ENCODE measurements at regions not wholly inside any gene's neighbourhood (a gene's known extent, or its start where the extent isn't known, plus 50 kb on each side); places are given as distances from the start of the nearest gene placed in this dataset.
"Not testable (repeated sequence)": the region's sequence is repeated elsewhere in the genome, so short reads cannot be mapped to it uniquely, and the experiment has no call there.

- in situ Hi-C loops (cut with HindIII; ENCODE audit: low sequenced_read_pairs): no loop called here
These were observed 1435.9 kb downstream of the OTOL1 start for GRCh38 chr3:162932503-162932902.

DNA sequence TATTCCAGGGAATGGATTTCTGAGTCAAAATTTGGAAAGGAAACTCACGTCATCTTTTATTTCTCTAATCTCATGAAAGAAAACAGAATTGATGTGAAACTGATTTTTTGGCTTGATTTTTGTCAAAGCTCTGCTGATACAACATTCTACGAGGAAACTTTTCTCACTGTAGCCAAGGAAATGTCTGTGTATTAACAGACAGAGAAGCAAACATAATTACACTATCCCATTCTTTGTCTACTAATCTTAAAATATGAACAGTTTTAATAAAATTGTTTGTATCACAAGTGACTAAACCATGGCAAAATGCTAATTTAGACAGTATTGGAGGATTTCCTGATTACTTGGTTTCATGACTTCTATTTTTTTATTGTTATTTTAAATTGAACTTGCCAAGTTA, 1437.0 kb downstream of the OTOL1 start:
- in situ Hi-C loops (cut with HindIII; ENCODE audit: low sequenced_read_pairs): no loop called here

GRCh38 chr3:162936706-162937105, 1440.1 kb downstream of the OTOL1 start:
- in situ Hi-C loops (cut with HindIII; ENCODE audit: low sequenced_read_pairs): no loop called here

DNA sequence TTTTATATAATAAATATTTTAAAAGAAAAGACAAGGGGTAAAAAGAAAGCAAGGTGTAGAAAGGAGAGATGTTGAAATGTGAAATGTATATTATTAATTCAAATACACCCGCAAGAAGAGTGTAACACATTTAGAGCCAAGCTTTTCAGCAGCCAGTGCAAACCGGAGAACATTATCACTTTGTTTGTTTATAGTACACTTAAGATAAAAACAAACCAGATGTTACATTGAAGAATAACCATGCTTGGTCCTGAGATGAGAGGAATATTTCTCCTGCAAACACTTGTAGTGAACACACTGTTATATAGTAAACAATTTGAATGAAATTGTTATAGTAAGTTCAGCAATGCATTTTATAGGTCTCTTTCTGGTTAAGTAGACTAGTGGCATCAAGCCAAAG, 1441.5 kb downstream of the OTOL1 start:
- in situ Hi-C loops (cut with HindIII; ENCODE audit: low sequenced_read_pairs): no loop called here

DNA sequence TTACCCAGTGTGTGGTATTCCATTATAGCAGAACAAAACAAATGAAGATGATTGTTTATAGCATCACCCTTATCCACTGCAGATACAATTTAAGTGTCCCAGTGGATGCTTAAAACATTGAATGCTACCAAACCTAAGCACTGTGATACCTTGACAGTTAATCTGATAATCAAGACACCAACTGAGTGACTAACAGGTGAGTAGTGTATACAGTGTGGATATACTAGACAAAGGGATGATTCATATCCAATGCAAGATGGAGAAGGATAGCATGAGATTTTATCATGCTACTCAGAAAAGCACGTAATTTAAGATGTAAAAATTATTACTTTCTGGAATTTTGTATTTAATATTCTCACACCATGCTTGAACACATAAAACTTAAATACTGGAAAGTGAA, 1449.0 kb downstream of the OTOL1 start:
- in situ Hi-C loops (cut with HindIII; ENCODE audit: low sequenced_read_pairs): no loop called here

DNA sequence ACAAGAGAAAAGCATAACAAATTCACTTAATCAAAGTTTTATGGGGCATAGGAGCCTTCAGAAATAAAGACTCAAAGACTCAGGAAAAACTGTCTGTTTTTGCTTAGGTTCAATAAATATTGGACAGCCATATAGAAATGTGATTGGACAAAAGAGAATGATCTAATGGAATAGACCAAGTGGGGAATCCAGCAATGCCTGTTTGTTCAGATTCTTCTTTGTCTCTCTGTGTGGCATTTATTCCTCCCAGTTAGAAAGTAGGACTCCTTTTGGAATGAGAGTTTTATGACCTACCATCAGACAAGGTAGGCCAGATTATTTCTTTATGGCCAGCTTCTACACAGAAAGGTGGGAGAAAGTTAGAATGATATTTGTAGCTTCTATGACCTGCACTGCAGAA, 1460.1 kb downstream of the OTOL1 start:
- in situ Hi-C loops (cut with HindIII; ENCODE audit: low sequenced_read_pairs): no loop called here

GRCh38 chr3:162960269-162960668, 1463.7 kb downstream of the OTOL1 start:
- in situ Hi-C loops (cut with HindIII; ENCODE audit: low sequenced_read_pairs): no loop called here

GRCh38 chr3:162970292-162970691, 1473.7 kb downstream of the OTOL1 start:
- in situ Hi-C loops (cut with HindIII; ENCODE audit: low sequenced_read_pairs): no loop called here

DNA sequence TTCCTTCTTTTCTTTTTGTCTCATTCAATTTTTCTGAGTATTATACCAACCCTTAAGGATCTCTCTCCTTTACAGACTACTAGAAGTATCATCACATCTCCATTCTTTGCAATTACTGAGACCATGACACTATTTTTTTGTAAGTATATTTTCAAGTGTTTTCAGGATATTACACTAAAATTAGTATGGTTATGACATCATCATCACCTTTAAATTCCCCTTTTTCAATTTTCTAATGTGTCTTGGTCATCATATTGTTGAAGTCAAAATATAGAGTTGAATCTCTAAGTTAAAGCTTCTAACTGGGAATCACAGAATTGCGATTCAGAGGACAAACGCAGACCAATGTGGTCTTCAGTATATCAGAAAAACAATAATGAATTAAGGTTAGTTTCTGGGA, 1475.1 kb downstream of the OTOL1 start:
- in situ Hi-C loops (cut with HindIII; ENCODE audit: low sequenced_read_pairs): no loop called here

- in situ Hi-C loops (cut with HindIII; ENCODE audit: low sequenced_read_pairs): no loop called here
These were observed 1476.9 kb downstream of the OTOL1 start for GRCh38 chr3:162973428-162973917.

- in situ Hi-C loops (cut with HindIII; ENCODE audit: low sequenced_read_pairs): no loop called here
These were observed 1481.5 kb downstream of the OTOL1 start for GRCh38 chr3:162978136-162978535.

GRCh38 chr3:162984746-162985145, 1488.1 kb downstream of the OTOL1 start:
- in situ Hi-C loops (cut with HindIII; ENCODE audit: low sequenced_read_pairs): no loop called here

DNA sequence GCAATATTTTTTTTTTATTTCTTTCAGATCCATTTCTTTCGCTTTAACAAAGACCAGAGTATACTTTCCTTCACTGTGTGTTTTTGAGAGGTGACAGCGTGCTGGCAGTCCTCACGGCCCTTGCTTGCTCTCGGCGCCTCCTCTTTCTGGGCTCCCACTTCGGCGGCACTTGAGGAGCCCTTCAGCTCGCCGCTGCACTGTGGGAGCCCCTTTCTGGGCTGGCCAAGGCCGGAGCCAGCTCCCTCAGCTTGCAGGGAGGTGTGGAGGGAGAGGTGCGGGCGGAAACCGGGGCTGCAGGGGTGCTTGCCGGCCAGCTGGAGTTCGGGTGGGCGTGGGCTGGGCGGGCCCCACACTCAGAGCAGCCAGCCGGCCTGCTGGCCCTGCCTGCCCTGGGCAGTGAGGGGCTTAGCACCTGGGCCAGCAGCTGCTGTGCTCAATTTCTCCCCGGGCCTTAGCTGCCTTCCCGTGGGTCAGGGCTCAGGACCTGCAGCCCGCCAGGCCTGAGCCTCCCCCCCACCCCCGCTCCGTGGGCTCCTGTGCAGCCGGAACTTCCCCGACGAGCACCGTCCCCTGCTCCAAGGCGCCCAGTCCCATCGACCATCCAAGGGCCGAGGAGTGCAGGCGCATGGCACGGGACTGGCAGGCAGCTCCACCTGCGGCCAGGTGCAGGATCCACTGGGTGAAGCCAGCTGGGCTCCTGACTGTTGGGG, 1490.6 kb downstream of the OTOL1 start:
- in situ Hi-C loops (cut with HindIII; ENCODE audit: low sequenced_read_pairs): not testable (repeated sequence)

- in situ Hi-C loops (cut with HindIII; ENCODE audit: low sequenced_read_pairs): no loop called here
These were observed 1496.1 kb downstream of the OTOL1 start for GRCh38 chr3:162992741-162993140.

DNA sequence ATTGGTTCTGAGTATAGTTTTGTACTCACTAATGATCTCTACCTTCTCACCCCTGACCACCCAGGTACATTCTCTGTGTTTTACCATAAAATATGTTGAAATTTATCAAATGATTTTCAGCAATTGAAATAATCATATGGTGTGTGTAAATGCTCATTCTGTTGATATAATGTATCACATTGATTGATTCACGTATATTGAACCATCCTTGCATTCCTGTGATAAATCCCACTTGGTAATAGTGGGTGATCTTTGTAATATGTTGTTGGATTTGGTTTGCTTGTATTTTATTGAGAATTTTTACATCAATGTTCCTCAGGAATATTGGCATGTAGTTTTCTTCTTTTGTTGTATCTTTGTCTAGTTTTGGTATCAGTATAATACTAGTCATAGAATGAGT, 1497.6 kb downstream of the OTOL1 start:
- in situ Hi-C loops (cut with HindIII; ENCODE audit: low sequenced_read_pairs): no loop called here

DNA sequence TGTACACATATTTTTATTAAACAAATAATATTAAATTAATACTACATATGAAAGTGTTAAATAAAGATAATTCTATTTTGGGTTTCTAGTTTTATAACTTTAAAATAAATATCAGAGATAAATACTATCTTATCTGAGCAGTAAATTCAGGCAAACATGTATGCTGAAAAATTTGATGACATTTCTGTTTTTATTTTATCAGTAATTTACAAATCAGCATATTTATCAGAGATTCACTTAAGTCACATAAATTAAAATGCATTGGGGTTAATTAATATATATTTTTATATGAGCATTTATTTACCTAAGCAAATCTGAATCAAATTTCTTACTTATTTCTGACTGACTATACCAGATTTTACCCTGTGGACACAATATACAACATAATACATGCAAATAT, 1499.8 kb downstream of the OTOL1 start:
- in situ Hi-C loops (cut with HindIII; ENCODE audit: low sequenced_read_pairs): no loop called here

DNA sequence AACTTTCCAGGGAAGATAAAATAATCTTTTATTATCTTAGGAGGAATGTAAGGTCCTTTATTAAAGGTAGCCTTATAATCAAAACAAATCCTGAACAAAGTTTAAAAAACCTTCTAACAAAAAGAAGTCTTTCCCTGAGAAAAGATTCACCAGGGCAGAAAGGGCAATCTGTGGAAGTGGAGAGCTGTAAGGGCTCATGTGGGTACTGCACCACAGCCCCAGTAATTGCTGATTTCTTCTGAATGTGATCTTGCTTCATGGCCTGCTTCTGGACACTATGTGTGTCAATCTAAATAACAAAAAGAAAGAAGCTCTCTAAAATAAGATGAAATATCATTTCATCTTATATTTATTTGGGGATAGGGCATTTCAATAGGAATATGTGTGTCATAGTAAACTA, 1501.6 kb downstream of the OTOL1 start:
- in situ Hi-C loops (cut with HindIII; ENCODE audit: low sequenced_read_pairs): no loop called here

- in situ Hi-C loops (cut with HindIII; ENCODE audit: low sequenced_read_pairs): no loop called here
These were observed 1515.0 kb downstream of the OTOL1 start for GRCh38 chr3:163011596-163011995.

DNA sequence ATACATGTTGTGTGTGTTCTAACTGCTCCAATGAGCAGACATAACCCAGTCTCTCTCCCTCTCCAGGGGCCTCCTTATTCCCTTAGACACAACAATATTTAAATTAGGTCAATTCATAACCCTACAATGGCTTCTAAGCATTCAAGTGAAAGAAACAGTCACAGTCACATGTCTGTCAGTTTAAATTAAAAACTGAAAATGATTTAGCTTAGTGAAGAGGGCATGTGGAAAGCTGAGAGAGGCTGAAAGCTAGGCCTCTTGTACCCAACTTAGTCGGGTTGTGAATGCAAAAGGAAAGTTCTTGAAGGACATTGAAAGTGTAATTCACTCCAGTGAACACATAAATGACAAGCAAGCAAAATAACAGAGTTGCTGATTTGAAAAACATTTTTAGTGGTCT, 1519.6 kb downstream of the OTOL1 start:
- in situ Hi-C loops (cut with HindIII; ENCODE audit: low sequenced_read_pairs): no loop called here

GRCh38 chr3:163018067-163018466, 1521.5 kb downstream of the OTOL1 start:
- in situ Hi-C loops (cut with HindIII; ENCODE audit: low sequenced_read_pairs): no loop called here

- in situ Hi-C loops (cut with HindIII; ENCODE audit: low sequenced_read_pairs): no loop called here
These were observed 1522.1 kb downstream of the OTOL1 start for GRCh38 chr3:163018664-163019063.

DNA sequence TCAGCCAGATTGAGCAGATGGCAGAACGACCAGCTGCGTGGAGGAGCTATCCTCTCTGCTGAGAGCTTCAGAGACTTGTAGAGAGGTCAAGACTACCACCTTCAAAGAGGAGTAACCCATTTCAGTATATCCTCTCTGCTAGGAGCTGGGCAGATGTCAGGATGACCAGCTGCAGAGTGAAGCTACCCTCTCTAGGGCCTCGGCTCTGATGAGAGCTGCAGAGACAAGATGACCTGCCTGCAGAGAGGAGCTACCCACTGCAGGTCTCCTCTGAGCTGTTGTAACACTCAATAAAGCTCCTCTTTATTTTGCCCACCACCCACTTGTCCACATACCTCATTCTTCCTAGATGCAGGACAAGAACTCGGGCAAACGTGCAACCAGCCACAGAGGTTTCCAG, 1522.7 kb downstream of the OTOL1 start:
- in situ Hi-C loops (cut with HindIII; ENCODE audit: low sequenced_read_pairs): no loop called here

GRCh38 chr3:163033652-163034051, 1537.0 kb downstream of the OTOL1 start:
- in situ Hi-C loops (cut with HindIII; ENCODE audit: low sequenced_read_pairs): no loop called here

Measured in endothelial cell of hepatic sinusoid (primary cell).